ENCODE measurements at regions not wholly inside any gene's neighbourhood (a gene's known extent, or its start where the extent isn't known, plus 50 kb on each side); places are given as distances from the start of the nearest gene placed in this dataset.

GRCh38 chr14:71658261-71658860 lies 273.9 kb upstream of the RGS6 start:
- TF ChIP-seq, protein P1, sequence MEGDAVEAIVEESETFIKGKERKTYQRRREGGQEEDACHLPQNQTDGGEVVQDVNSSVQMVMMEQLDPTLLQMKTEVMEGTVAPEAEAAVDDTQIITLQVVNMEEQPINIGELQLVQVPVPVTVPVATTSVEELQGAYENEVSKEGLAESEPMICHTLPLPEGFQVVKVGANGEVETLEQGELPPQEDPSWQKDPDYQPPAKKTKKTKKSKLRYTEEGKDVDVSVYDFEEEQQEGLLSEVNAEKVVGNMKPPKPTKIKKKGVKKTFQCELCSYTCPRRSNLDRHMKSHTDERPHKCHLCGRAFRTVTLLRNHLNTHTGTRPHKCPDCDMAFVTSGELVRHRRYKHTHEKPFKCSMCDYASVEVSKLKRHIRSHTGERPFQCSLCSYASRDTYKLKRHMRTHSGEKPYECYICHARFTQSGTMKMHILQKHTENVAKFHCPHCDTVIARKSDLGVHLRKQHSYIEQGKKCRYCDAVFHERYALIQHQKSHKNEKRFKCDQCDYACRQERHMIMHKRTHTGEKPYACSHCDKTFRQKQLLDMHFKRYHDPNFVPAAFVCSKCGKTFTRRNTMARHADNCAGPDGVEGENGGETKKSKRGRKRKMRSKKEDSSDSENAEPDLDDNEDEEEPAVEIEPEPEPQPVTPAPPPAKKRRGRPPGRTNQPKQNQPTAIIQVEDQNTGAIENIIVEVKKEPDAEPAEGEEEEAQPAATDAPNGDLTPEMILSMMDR (IDR thresholded peaks at IDR 0.05): no peak
- TF ChIP-seq POLR2A (IDR thresholded peaks at IDR 0.05) (no peak), POLR2AphosphoS5 (IDR thresholded peaks at IDR 0.05) (no peak)
